Loucy (cell line): ENCODE measurements at regions not wholly inside any gene's neighbourhood (a gene's known extent, or its start where the extent isn't known, plus 50 kb on each side); places are given as distances from the start of the nearest gene placed in this dataset.

Experiments used
- H2AFZ ChIP-seq: fragments of 200-600 bp; sonication (generic); 2 replicates; pipeline ENCODE4 v1.6.0; 2016; ENCODE audit warnings: antibody characterized with exemption, mild to moderate bottlenecking, low read length, moderate library complexity
- H3F3A ChIP-seq: fragments of 200-600 bp; 2 replicates; pipeline ENCODE4 v1.6.0; 2016; ENCODE audit warnings: antibody characterized with exemption, low read depth, mild to moderate bottlenecking
- H3K27me3 ChIP-seq: fragments of 200-600 bp; sonication (generic); 2 replicates; pipeline ENCODE4 v1.6.1; 2014; ENCODE audit warnings: low read length, mild to moderate bottlenecking; ENCODE audit not compliant: insufficient read depth, poor library complexity, severe bottlenecking
- H3K36me3 ChIP-seq: fragments of 200-600 bp; sonication (generic); 2 replicates; pipeline ENCODE4 v1.6.1; 2016; ENCODE audit warnings: low read length; ENCODE audit not compliant: insufficient read depth
- H3K4me1 ChIP-seq: fragments of 200-600 bp; sonication (generic); 2 replicates; pipeline ENCODE4 v1.5.1; 2014; ENCODE audit warnings: low read length, mild to moderate bottlenecking; ENCODE audit not compliant: insufficient read depth, poor library complexity, severe bottlenecking
- H3K4me2 ChIP-seq: fragments of 200-600 bp; sonication (generic); 2 replicates; pipeline ENCODE4 v1.6.0; 2014; ENCODE audit warnings: antibody characterized with exemption, low read length, low read depth, mild to moderate bottlenecking; ENCODE audit not compliant: poor library complexity, severe bottlenecking
- H3K4me3 ChIP-seq: fragments of 200-600 bp; sonication (generic); 2 replicates; pipeline ENCODE4 v1.5.1; 2014; ENCODE audit warnings: low read length, mild to moderate bottlenecking, mixed read lengths; ENCODE audit not compliant: poor library complexity, severe bottlenecking
- H3K79me2 ChIP-seq: fragments of 200-600 bp; sonication (generic); 2 replicates; pipeline ENCODE4 v1.6.1; 2014; ENCODE audit warnings: low read length; ENCODE audit not compliant: insufficient read depth
- H3K9ac ChIP-seq: fragments of 200-600 bp; sonication (generic); 2 replicates; pipeline ENCODE4 v1.6.0; 2014; ENCODE audit warnings: mild to moderate bottlenecking, low read depth, low read length, moderate library complexity; ENCODE audit not compliant: poor library complexity, severe bottlenecking
- H3K9me2 ChIP-seq: fragments of 200-600 bp; sonication (generic); replicated peaks from 2 replicates; pipeline ENCODE4 v1.6.1; 2016; ENCODE audit warnings: low read depth, low read length, mixed read lengths
- H3K9me3 ChIP-seq: fragments of 200-600 bp; sonication (generic); 2 replicates; pipeline ENCODE4 v1.6.1; 2014; ENCODE audit warnings: mild to moderate bottlenecking, antibody characterized with exemption, low read length, low read depth; ENCODE audit not compliant: insufficient read depth
- H4K20me1 ChIP-seq: fragments of 200-600 bp; sonication (generic); 2 replicates; pipeline ENCODE4 v1.6.0; 2014; ENCODE audit warnings: antibody characterized with exemption, low read length, mild to moderate bottlenecking; ENCODE audit not compliant: insufficient read depth, poor library complexity, severe bottlenecking
- EZH2phosphoT487 ChIP-seq: fragments of 200-600 bp; IDR thresholded peaks from 2 replicates; pipeline ENCODE4 v1.6.1; 2018; ENCODE audit warnings: antibody characterized with exemption, mild to moderate bottlenecking, moderate library complexity, borderline replicate concordance
- TF ChIP-seq, protein P1 (sequence below): fragments of 200-600 bp; sonication (generic); conservative IDR thresholded peaks from 2 replicates; pipeline ENCODE4 v1.5.1; 2014; ENCODE audit warnings: mild to moderate bottlenecking, antibody characterized with exemption, low read length

DNA sequence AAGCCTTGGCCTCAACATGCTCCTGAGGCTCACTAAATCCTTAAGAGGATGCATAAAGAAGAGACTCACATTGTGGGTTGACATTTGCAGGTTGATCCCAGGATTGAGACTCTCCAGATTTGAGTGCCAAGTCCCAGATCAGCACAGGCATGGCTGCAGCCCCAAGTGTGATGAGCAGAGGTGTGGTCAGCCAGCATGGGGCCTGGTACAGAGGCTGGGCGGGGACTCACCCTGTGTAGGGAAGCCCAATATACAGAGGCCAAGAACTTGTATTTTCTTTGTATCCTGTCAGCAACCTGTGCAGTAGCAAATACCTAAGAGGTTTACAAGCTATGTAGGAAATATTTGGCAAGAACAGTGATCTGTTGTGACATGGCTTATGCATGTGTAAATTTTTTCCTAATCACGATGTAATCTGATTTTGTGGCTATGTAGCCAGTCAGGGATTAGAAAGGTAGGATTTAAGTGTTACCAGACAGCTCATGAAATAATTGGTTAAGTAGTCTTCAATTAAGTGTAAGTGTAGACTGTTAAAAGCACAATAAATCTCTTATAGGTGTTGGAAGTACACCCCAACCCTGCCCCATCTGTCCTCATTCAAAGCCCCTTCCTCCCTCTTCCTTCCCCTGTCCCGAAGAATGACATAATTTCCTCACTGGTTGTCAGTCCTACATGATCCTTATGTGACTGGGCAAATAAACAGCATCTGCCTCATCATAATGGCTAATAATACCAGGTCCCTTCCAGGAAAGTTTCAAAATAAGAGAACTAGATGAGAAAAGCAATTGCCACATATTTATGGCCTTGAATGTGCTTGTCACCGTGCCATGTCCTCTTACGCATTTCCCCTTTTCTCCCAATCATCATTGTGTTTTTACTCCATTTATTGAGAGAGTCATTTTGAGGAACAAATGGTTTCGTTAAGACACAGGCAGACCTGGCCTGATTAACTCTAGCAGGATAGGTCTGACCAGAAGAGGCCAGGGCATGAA lies 120.9 kb downstream of the HLX start:
- H3K9ac ChIP-seq = no peak overlapping the region
- H3K9me3 ChIP-seq = no peaks in the 10 kb centered on the region; the same call in 1 of the 2 replicates
- H3K9me2 ChIP-seq = no peaks in the 10 kb centered on the region
- H3F3A ChIP-seq = no peaks in the 10 kb centered on the region
- no peak overlapping the region for H3K4me2 ChIP-seq
- H2AFZ ChIP-seq = no peak overlapping the region
- no peak overlapping the region for H3K4me3 ChIP-seq
- no peaks in the 10 kb centered on the region for H3K36me3 ChIP-seq
- no peaks in the 10 kb centered on the region for H4K20me1 ChIP-seq
- H3K27me3 ChIP-seq = no peaks in the 10 kb centered on the region
- TF ChIP-seq, protein P1, sequence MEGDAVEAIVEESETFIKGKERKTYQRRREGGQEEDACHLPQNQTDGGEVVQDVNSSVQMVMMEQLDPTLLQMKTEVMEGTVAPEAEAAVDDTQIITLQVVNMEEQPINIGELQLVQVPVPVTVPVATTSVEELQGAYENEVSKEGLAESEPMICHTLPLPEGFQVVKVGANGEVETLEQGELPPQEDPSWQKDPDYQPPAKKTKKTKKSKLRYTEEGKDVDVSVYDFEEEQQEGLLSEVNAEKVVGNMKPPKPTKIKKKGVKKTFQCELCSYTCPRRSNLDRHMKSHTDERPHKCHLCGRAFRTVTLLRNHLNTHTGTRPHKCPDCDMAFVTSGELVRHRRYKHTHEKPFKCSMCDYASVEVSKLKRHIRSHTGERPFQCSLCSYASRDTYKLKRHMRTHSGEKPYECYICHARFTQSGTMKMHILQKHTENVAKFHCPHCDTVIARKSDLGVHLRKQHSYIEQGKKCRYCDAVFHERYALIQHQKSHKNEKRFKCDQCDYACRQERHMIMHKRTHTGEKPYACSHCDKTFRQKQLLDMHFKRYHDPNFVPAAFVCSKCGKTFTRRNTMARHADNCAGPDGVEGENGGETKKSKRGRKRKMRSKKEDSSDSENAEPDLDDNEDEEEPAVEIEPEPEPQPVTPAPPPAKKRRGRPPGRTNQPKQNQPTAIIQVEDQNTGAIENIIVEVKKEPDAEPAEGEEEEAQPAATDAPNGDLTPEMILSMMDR = no peak
- no peak for TF ChIP-seq EZH2phosphoT487
- H3K4me1 ChIP-seq = no peaks in the 10 kb centered on the region
- H3K79me2 ChIP-seq = no peaks in the 10 kb centered on the region

DNA sequence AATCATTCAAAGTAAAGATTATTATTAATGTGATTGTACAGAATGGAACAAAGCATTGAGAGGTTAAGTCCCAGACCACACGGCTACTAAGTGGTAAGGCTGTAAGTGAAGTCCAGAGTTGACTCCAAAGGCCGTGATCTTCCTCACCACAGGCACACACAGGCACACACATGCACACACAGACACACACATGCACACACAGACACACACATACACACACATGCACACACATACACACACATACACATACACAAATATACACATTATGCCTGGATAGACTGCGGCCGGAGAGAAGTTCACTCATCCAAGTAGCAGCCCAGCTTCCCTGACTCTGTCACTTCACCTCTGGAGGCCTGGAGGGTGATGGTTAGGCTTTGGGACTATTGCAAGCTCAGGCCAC lies 121.9 kb downstream of the HLX start:
- no peak for TF ChIP-seq EZH2phosphoT487

DNA sequence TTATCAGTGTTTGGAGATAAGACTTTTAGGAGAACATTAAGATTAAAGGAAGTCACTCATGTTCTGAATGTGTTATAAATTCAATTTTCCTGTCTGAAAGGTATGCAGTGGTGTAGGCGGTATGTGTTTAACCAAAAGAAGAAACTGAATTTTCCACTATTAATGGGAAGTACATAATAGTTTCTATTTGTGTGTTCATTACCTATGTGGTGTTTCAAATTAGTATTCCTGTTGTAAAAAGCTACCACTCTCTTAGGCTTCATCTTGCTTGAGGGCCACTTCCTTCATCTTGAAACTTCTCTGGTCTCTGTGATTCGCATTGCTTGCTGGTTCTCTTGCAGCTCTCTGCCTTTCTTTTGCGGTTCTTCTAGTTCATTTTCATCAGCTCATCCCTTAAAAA lies 123.4 kb downstream of the HLX start:
- Histone ChIP-seq H3K9me2 (no peaks in the 10 kb centered on the region), H4K20me1 (no peaks in the 10 kb centered on the region), H3F3A (no peaks in the 10 kb centered on the region), H3K4me3 (no peak overlapping the region), H3K79me2 (no peaks in the 10 kb centered on the region), H3K27me3 (no peaks in the 10 kb centered on the region), H3K9me3 (no peaks in the 10 kb centered on the region), H3K9ac (no peak overlapping the region), H3K4me1 (no peaks in the 10 kb centered on the region), H2AFZ (no peak overlapping the region), H3K36me3 (no peaks in the 10 kb centered on the region), H3K4me2 (no peak overlapping the region)
- TF ChIP-seq EZH2phosphoT487 = no peak
- TF ChIP-seq, protein P1 = no peak

More for the DNA sequence above, 121.9 kb downstream of the HLX start:
- Histone ChIP-seq H3K9ac (no peak overlapping the region), H2AFZ (no peak overlapping the region), H3K9me3 (no peaks in the 10 kb centered on the region; the same call in 1 of the 2 replicates), H3K4me2 (no peak overlapping the region), H3K4me1 (no peaks in the 10 kb centered on the region), H3F3A (no peaks in the 10 kb centered on the region), H4K20me1 (no peaks in the 10 kb centered on the region), H3K4me3 (no peak overlapping the region), H3K27me3 (no peaks in the 10 kb centered on the region), H3K36me3 (no peaks in the 10 kb centered on the region), H3K79me2 (no peaks in the 10 kb centered on the region), H3K9me2 (no peaks in the 10 kb centered on the region)

DNA sequence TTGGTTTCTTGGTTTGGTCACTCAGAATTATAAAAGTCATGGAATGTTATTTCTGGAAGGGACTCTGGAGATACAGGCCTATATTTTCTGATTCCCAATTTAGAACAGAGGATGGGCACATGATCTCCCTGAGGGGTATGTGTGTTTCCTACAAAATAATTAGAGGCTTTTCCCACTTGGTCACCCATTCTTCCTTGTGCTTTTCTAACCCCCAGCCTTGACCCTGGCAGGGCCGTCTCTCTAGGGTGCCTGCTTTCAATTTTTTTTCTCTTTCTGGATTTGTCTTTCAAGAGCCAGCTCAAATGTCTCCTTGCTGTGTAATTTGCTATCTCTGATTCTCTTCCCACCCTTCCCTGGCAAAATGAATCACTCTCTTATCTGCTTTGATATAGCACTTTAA lies 131.9 kb downstream of the HLX start:
- no peak overlapping the region for H2AFZ ChIP-seq

More for the DNA sequence above, 131.9 kb downstream of the HLX start:
- no peaks in the 10 kb centered on the region for H3K36me3 ChIP-seq
- H3K4me1 ChIP-seq = no peaks in the 10 kb centered on the region
- no peaks in the 10 kb centered on the region for H3F3A ChIP-seq
- no peak overlapping the region for H3K9ac ChIP-seq
- H3K79me2 ChIP-seq = no peaks in the 10 kb centered on the region
- no peaks in the 10 kb centered on the region for H4K20me1 ChIP-seq
- H3K4me3 ChIP-seq = no peak overlapping the region
- no peaks in the 10 kb centered on the region for H3K9me3 ChIP-seq
- H3K4me2 ChIP-seq = no peak overlapping the region
- TF ChIP-seq, protein P1 = no peak
- no peak for TF ChIP-seq EZH2phosphoT487
- H3K27me3 ChIP-seq = no peaks in the 10 kb centered on the region
- no peaks in the 10 kb centered on the region for H3K9me2 ChIP-seq
